IMR-90 (cell line): ENCODE measurements at regions not wholly inside any gene's neighbourhood (a gene's known extent, or its start where the extent isn't known, plus 50 kb on each side); places are given as distances from the start of the nearest gene placed in this dataset.

Experiments used
- ATAC-seq: fragments of 200-7000 bp; cut with Tn5 transposase; 2 replicates; pipeline ENCODE4 v1.9.1; 2020; ENCODE audit warnings: low read depth, mild to moderate bottlenecking, moderate library complexity
- BruUV-seq: library from RNA; stranded (reverse); fragments of 400-500 nt; replicated peaks from 2 replicates; lab custom pipeline; 2021; lab: Mats Ljungman, UMichigan
- CTCF ChIA-PET: fragments of 300-600 bp; formaldehyde crosslinking; extraction: SDS; loops from one replicate; lab custom pipeline; 2021; ENCODE audit warnings: antibody characterized with exemption; lab: Yijun Ruan, JAX
- POLR2A ChIA-PET: fragments of 300-600 bp; sonication (Branson Sonifier 250); formaldehyde crosslinking; loops from one replicate; lab custom pipeline; 2022; ENCODE audit warnings: antibody characterized with exemption; ENCODE audit not compliant: unreplicated experiment; lab: Charles Lee
- DNase-seq: peaks from one replicate; pipeline ENCODE4 v3.0.0; 2013
- H2AFZ ChIP-seq: replicated peaks from 2 replicates; pipeline ENCODE3; 2013; ENCODE audit warnings: low read length, mild to moderate bottlenecking; ENCODE audit not compliant: poor library complexity
- H2AK5ac ChIP-seq: 2 replicates; pipeline ENCODE4 v1.6.1; 2013; ENCODE audit warnings: low read depth, low read length, inconsistent platforms
- H2AK9ac ChIP-seq: replicated peaks from 2 replicates; pipeline ENCODE3; 2013; ENCODE audit warnings: mild to moderate bottlenecking, low read depth, low read length, moderate library complexity; ENCODE audit not compliant: poor library complexity
- H2BK120ac ChIP-seq: 2 replicates; pipeline ENCODE4 v1.6.1; 2013; ENCODE audit warnings: low read depth, low read length, inconsistent platforms
- H2BK15ac ChIP-seq: 3 replicates; pipeline ENCODE4 v1.6.1; 2013; ENCODE audit warnings: low read depth, low read length, inconsistent platforms
- H2BK20ac ChIP-seq: 2 replicates; pipeline ENCODE4 v1.6.1; 2013; ENCODE audit warnings: low read depth, mild to moderate bottlenecking, inconsistent platforms, low read length, moderate library complexity
- H2BK5ac ChIP-seq: 2 replicates; pipeline ENCODE4 v1.6.1; 2013; ENCODE audit warnings: mild to moderate bottlenecking, low read depth, low read length, inconsistent platforms; ENCODE audit not compliant: poor library complexity, severe bottlenecking
- H3K14ac ChIP-seq: replicated peaks from 2 replicates; pipeline ENCODE4 v1.6.1; 2013; ENCODE audit warnings: low read depth, low read length, inconsistent platforms
- H3K18ac ChIP-seq: 2 replicates; pipeline ENCODE4 v1.6.1; 2013; ENCODE audit warnings: low read depth, low read length, control low read depth
- H3K23ac ChIP-seq: 2 replicates; pipeline ENCODE4 v1.6.1; 2013; ENCODE audit warnings: low read depth, low read length, inconsistent platforms
- H3K27ac ChIP-seq: 2 replicates; pipeline ENCODE4 v1.5.1; 2013; ENCODE audit warnings: mild to moderate bottlenecking, control low read depth, low read length; ENCODE audit not compliant: insufficient read depth
- H3K27me3 ChIP-seq: 2 replicates; pipeline ENCODE4 v1.6.1; 2013; ENCODE audit warnings: low read length; ENCODE audit not compliant: control insufficient read depth, insufficient read depth
- H3K36me3 ChIP-seq: 2 replicates; pipeline ENCODE4 v1.6.1; 2013; ENCODE audit warnings: low read length, mixed read lengths; ENCODE audit not compliant: control insufficient read depth, insufficient read depth
- H3K4ac ChIP-seq: 2 replicates; pipeline ENCODE4 v1.6.1; 2013; ENCODE audit warnings: low read depth, low read length, inconsistent platforms
- H3K4me1 ChIP-seq: 2 replicates; pipeline ENCODE4 v1.6.1; 2013; ENCODE audit warnings: low read length, mixed read lengths; ENCODE audit not compliant: control insufficient read depth, insufficient read depth
- H3K4me2 ChIP-seq: 2 replicates; pipeline ENCODE4 v1.6.1; 2013; ENCODE audit warnings: low read depth, mild to moderate bottlenecking, control low read depth, low read length, moderate library complexity
- H3K4me3 ChIP-seq: 2 replicates; pipeline ENCODE4 v1.5.1; 2013; ENCODE audit warnings: low read depth, mild to moderate bottlenecking, control low read depth, low read length, moderate library complexity; ENCODE audit not compliant: insufficient read depth
- H3K56ac ChIP-seq: 2 replicates; pipeline ENCODE4 v1.6.1; 2013; ENCODE audit warnings: low read length, inconsistent platforms; ENCODE audit not compliant: insufficient read depth; ENCODE audit errors: extremely low read depth
- H3K79me1 ChIP-seq, 2 experiments: 2 replicates each; pipeline ENCODE4 v1.6.1; 2013; ENCODE audit warnings: low read length in 2 of 2, inconsistent platforms in 1 of 2, low read depth in 1 of 2
- H3K9ac ChIP-seq: 2 replicates; pipeline ENCODE4 v1.6.1; 2013; ENCODE audit warnings: low read depth, low read length, control low read depth
- H3K9me1 ChIP-seq: 2 replicates; pipeline ENCODE4 v1.6.1; 2013; ENCODE audit warnings: low read length, inconsistent platforms; ENCODE audit not compliant: insufficient read depth
- H3K9me3 ChIP-seq: 2 replicates; pipeline ENCODE4 v1.6.1; 2013; ENCODE audit warnings: low read length; ENCODE audit not compliant: control insufficient read depth, insufficient read depth
- H4K20me1 ChIP-seq: 2 replicates; pipeline ENCODE4 v1.6.1; 2013; ENCODE audit warnings: low read length, inconsistent platforms; ENCODE audit not compliant: insufficient read depth
- H4K5ac ChIP-seq: 2 replicates; pipeline ENCODE4 v1.6.1; 2013; ENCODE audit warnings: mild to moderate bottlenecking, low read depth, low read length, control low read depth
- H4K8ac ChIP-seq, 2 experiments: 2 replicates each; pipeline ENCODE4 v1.6.1; 2013; ENCODE audit warnings: low read depth in 2 of 2, low read length in 2 of 2, control low read depth in 1 of 2, inconsistent platforms in 1 of 2
- H4K91ac ChIP-seq: 2 replicates; pipeline ENCODE4 v1.6.1; 2013; ENCODE audit warnings: low read depth, low read length, inconsistent platforms; ENCODE audit not compliant: insufficient read depth
- MAFK ChIP-seq: IDR thresholded peaks from 2 replicates; pipeline ENCODE4 v1.6.1; 2012; ENCODE audit warnings: low read depth, low read length, improper control_type of control experiment
- MAZ ChIP-seq: IDR thresholded peaks from 2 replicates; pipeline ENCODE4 v1.6.1; 2012; ENCODE audit warnings: low read depth, mild to moderate bottlenecking, low read length, improper control_type of control experiment, moderate library complexity, borderline replicate concordance
- MXI1 ChIP-seq: IDR thresholded peaks from 2 replicates; pipeline ENCODE4 v1.6.1; 2012; ENCODE audit warnings: low read depth, mild to moderate bottlenecking, low read length, moderate library complexity, borderline replicate concordance
- NFE2L2 ChIP-seq: fragments of 150-350 bp; IDR thresholded peaks from 2 replicates; pipeline ENCODE4 v1.6.1; 2016; ENCODE audit warnings: low read depth, mild to moderate bottlenecking, low read length
- POLR2A ChIP-seq: IDR thresholded peaks from 2 replicates; pipeline ENCODE4 v1.6.1; 2012; ENCODE audit warnings: mild to moderate bottlenecking, low read depth, low read length
- RAD21 ChIP-seq: IDR thresholded peaks from 2 replicates; pipeline ENCODE4 v1.6.1; 2012; ENCODE audit warnings: low read length, improper control_type of control experiment
- RCOR1 ChIP-seq: IDR thresholded peaks from 2 replicates; pipeline ENCODE4 v1.6.1; 2012; ENCODE audit warnings: mild to moderate bottlenecking, low read length, improper control_type of control experiment; ENCODE audit not compliant: insufficient replicate concordance
- RFX5 ChIP-seq: IDR thresholded peaks from 2 replicates; pipeline ENCODE4 v1.8.0; 2012; ENCODE audit warnings: low read depth, mild to moderate bottlenecking, low read length, moderate library complexity
- SMC3 ChIP-seq: fragments of 150-350 bp; IDR thresholded peaks from 2 replicates; pipeline ENCODE4 v1.6.1; 2016; ENCODE audit warnings: low read depth, mild to moderate bottlenecking, antibody characterized with exemption, low read length, moderate library complexity
- WGBS, 2 experiments: methylation state at CpG; one replicate each; pipeline versions ENCODE4 v1.1.5 to v1.1.7; 2013; ENCODE audit warnings: missing lambda C conversion rate in 2 of 2; ENCODE audit not compliant: insufficient read length in 1 of 2; ENCODE audit errors: extremely low coverage in 2 of 2; 5-methylcytosine and 5-hydroxymethylcytosine counted together
- dilution Hi-C: fragments of 300-500 bp; cut with HindIII; formaldehyde crosslinking; loops from one replicate; pipeline ENCODE4 v1.14.3; 2018; ENCODE audit warnings: low sequenced_read_pairs; ENCODE audit not compliant: unreplicated experiment
- in situ Hi-C: fragments of 300-500 bp; cut with MboI; formaldehyde crosslinking; loops from 3 replicates; pipeline ENCODE4 v1.14.3; 2019; ENCODE audit warnings: low sequenced_read_pairs, inconsistent platforms, mixed read lengths
- intact Hi-C: fragments of 100-400 bp; cut with micrococcal nuclease; formaldehyde crosslinking; loops from 2 replicates; pipeline ENCODE4 v1.10.0; 2022
- TF ChIP-seq, protein P1 (sequence below): fragments of 150-350 bp; IDR thresholded peaks from 2 replicates; pipeline ENCODE4 v1.6.1; 2017; ENCODE audit warnings: mild to moderate bottlenecking, antibody characterized with exemption, low read length, low read depth
- TF ChIP-seq, protein P2 (sequence below): fragments of 150-350 bp; IDR thresholded peaks from 2 replicates; pipeline ENCODE4 v1.6.1; 2016; ENCODE audit warnings: low read depth, mild to moderate bottlenecking, low read length, moderate library complexity, borderline replicate concordance

DNA sequence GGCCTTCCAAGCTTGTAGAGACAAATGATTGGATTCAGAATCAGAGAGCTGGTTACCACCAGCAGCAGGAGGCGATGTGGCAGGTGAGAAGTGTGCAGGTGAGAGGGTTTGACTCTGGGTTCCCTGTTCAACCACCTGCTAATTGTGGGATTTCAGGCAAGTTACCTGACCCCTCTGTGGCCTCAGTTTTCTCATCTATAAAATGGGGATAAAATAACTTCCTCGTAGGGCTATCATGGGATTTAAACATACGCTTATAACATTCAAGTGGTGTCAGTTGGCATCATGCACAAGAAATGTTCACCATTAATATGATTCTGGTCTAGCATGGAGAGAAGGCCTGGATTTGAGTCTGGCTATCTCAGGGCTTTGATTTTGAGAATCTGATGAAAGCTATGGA lies 143.8 kb upstream of the MYL2 start:
- no peak overlapping the region for H2AK9ac ChIP-seq
- H3K18ac ChIP-seq = no peak overlapping the region
- no peaks in the 10 kb centered on the region for H3K4me1 ChIP-seq
- H3K14ac ChIP-seq = no peak overlapping the region
- H2BK20ac ChIP-seq = no peak overlapping the region
- no peak overlapping the region for H2BK5ac ChIP-seq
- no peak overlapping the region for H3K4me2 ChIP-seq
- POLR2A ChIA-PET = no interaction called here
- H4K91ac ChIP-seq = no peak overlapping the region
- dilution Hi-C loops = no loop called here
- in situ Hi-C loops = no loop called here
- CTCF ChIA-PET = no interaction called here
- no peak overlapping the region for H3K4ac ChIP-seq
- no peaks in the 10 kb centered on the region for H3K79me1 ChIP-seq
- no peaks in the 10 kb centered on the region for H3K9me3 ChIP-seq
- H3K9ac ChIP-seq = no peak overlapping the region
- no peak overlapping the region for H4K8ac ChIP-seq
- H2AK5ac ChIP-seq = no peak overlapping the region
- WGBS, 2 experiments = no CpG with 5 or more reads among the region's 3 CpGs
- intact Hi-C loops = no loop called here
- no peak overlapping the region for H3K56ac ChIP-seq
- H2BK15ac ChIP-seq = no peak overlapping the region
- H3K4me3 ChIP-seq = no peak overlapping the region
- no TSS peak for BruUV-seq
- no peaks in the 10 kb centered on the region for H3K9me1 ChIP-seq
- TF ChIP-seq MXI1 (no peak), NFE2L2 (no peak), MAZ (no peak), RCOR1 (no peak), POLR2A (no peak), MAFK (no peak), RAD21 (no peak), RFX5 (no peak), SMC3 (no peak)
- TF ChIP-seq, protein P1, sequence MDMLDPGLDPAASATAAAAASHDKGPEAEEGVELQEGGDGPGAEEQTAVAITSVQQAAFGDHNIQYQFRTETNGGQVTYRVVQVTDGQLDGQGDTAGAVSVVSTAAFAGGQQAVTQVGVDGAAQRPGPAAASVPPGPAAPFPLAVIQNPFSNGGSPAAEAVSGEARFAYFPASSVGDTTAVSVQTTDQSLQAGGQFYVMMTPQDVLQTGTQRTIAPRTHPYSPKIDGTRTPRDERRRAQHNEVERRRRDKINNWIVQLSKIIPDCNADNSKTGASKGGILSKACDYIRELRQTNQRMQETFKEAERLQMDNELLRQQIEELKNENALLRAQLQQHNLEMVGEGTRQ = no peak
- TF ChIP-seq, protein P2, sequence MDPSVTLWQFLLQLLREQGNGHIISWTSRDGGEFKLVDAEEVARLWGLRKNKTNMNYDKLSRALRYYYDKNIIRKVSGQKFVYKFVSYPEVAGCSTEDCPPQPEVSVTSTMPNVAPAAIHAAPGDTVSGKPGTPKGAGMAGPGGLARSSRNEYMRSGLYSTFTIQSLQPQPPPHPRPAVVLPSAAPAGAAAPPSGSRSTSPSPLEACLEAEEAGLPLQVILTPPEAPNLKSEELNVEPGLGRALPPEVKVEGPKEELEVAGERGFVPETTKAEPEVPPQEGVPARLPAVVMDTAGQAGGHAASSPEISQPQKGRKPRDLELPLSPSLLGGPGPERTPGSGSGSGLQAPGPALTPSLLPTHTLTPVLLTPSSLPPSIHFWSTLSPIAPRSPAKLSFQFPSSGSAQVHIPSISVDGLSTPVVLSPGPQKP = no peak
- H3K36me3 ChIP-seq = no peaks in the 10 kb centered on the region
- H3K27me3 ChIP-seq = no peaks in the 10 kb centered on the region; the same call in 1 of the 2 replicates
- ATAC-seq (no peak), DNase-seq (no peak)
- H3K27ac ChIP-seq = no peak overlapping the region
- H3K23ac ChIP-seq = no peak overlapping the region
- H4K20me1 ChIP-seq = no peaks in the 10 kb centered on the region
- H2BK120ac ChIP-seq = no peak overlapping the region
- H4K5ac ChIP-seq = no peak overlapping the region
- no peak overlapping the region for H2AFZ ChIP-seq
